Suprapubic skin (tissue), 4 donors: ENCODE measurements at regions not wholly inside any gene's neighbourhood (a gene's known extent, or its start where the extent isn't known, plus 50 kb on each side); places are given as distances from the start of the nearest gene placed in this dataset.
"Not testable (repeated sequence)": the region's sequence is repeated elsewhere in the genome, so short reads cannot be mapped to it uniquely, and the experiment has no call there.

Experiments
- DNase-seq, 2 donors: peaks; one replicate each; pipeline ENCODE4 v3.0.0-alpha.2; 2019; ENCODE audit warnings: low spot score in 2 of 2
- H3K27ac ChIP-seq: fragments of 200-600 bp; sonication (generic); one replicate; pipeline ENCODE4 v1.5.1; 2019
- H3K27me3 ChIP-seq: fragments of 200-600 bp; sonication (generic); one replicate; pipeline ENCODE4 v1.5.1; 2019
- H3K36me3 ChIP-seq: fragments of 200-600 bp; sonication (generic); one replicate; pipeline ENCODE4 v1.5.1; 2019
- H3K4me1 ChIP-seq: fragments of 200-600 bp; sonication (generic); one replicate; pipeline ENCODE4 v1.5.1; 2019
- H3K4me3 ChIP-seq: fragments of 200-600 bp; sonication (generic); one replicate; pipeline ENCODE4 v1.5.1; 2019; ENCODE audit warnings: mild to moderate bottlenecking
- H3K9me3 ChIP-seq: fragments of 200-600 bp; sonication (generic); one replicate; pipeline ENCODE4 v1.5.1; 2019
- WGBS: methylation state at CpG from one replicate; pipeline ENCODE4 v1.1.5; 2018; 5-methylcytosine and 5-hydroxymethylcytosine counted together

GRCh38 chr5:70585996-70586395 lies 170.8 kb downstream of the GTF2H2C_2 start:
- H3K27ac ChIP-seq, H3K4me1 ChIP-seq, H3K27me3 ChIP-seq, H3K9me3 ChIP-seq, H3K4me3 ChIP-seq, H3K36me3 ChIP-seq: not testable (repeated sequence)
- DNase-seq: peak in 1 of 2 donors; percentile 63
- no CpG with 5 or more reads among the region's 42 CpGs for WGBS
